ENCODE measurements at regions not wholly inside any gene's neighbourhood (a gene's known extent, or its start where the extent isn't known, plus 50 kb on each side); places are given as distances from the start of the nearest gene placed in this dataset.

- no peak overlapping the region for H3K4me3 ChIP-seq (ENCODE audit: low read length)
- no peak for DNase-seq (ENCODE audit: low read depth)
- TF ChIP-seq, protein P1, sequence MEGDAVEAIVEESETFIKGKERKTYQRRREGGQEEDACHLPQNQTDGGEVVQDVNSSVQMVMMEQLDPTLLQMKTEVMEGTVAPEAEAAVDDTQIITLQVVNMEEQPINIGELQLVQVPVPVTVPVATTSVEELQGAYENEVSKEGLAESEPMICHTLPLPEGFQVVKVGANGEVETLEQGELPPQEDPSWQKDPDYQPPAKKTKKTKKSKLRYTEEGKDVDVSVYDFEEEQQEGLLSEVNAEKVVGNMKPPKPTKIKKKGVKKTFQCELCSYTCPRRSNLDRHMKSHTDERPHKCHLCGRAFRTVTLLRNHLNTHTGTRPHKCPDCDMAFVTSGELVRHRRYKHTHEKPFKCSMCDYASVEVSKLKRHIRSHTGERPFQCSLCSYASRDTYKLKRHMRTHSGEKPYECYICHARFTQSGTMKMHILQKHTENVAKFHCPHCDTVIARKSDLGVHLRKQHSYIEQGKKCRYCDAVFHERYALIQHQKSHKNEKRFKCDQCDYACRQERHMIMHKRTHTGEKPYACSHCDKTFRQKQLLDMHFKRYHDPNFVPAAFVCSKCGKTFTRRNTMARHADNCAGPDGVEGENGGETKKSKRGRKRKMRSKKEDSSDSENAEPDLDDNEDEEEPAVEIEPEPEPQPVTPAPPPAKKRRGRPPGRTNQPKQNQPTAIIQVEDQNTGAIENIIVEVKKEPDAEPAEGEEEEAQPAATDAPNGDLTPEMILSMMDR (conservative IDR thresholded peaks at IDR 0.05; ENCODE audit: low read length), result no peak
Observed at GRCh38 chr12:97748298-97748697, 285.7 kb downstream of the RMST start.

- no peak for DNase-seq (ENCODE audit: low read depth)
- TF ChIP-seq, protein P1 (conservative IDR thresholded peaks at IDR 0.05; ENCODE audit: low read length), result no peak
- no peak overlapping the region for H3K4me3 ChIP-seq (ENCODE audit: low read length)
Observed at GRCh38 chr12:97751704-97752103, 289.1 kb downstream of the RMST start.

- no peak for DNase-seq (ENCODE audit: low read depth)
- no peak overlapping the region for H3K4me3 ChIP-seq (ENCODE audit: low read length)
- TF ChIP-seq, protein P1 (conservative IDR thresholded peaks at IDR 0.05; ENCODE audit: low read length), result no peak
Observed at GRCh38 chr12:97752129-97752528, 289.5 kb downstream of the RMST start.

DNA sequence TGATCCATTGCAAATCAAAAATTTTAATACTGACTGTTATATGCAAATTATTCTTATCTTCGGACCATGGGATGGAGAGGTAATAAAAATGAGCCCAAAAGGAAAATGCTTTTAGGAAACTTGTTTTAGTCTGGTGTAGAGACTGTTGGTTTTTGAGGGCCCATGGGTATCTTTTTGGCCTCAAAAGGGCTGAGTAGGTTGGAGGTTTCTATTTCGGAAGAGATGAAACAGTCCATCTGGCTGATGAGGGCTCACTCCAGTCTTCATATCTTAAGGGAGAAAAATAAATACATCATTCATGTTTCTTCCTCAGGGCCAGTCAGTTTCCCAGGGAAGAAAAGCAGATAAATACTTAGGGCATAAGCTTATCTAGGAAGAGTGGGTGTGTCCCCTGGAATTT is 290.7 kb downstream of the RMST start:
- H3K4me3 ChIP-seq (ENCODE audit: low read length), result no peak overlapping the region
- DNase-seq (ENCODE audit: low read depth), result no peak
- TF ChIP-seq, protein P1 (conservative IDR thresholded peaks at IDR 0.05; ENCODE audit: low read length), result no peak

GRCh38 chr12:97754306-97754705 is 291.7 kb downstream of the RMST start:
- TF ChIP-seq, protein P1 (conservative IDR thresholded peaks at IDR 0.05; ENCODE audit: low read length), result no peak

GRCh38 chr12:97756066-97756666 is 293.6 kb downstream of the RMST start:
- H3K4me3 ChIP-seq (ENCODE audit: low read length), result no peak overlapping the region
- TF ChIP-seq, protein P1 (conservative IDR thresholded peaks at IDR 0.05; ENCODE audit: low read length), result no peak
- DNase-seq (ENCODE audit: low read depth), result no peak

More at GRCh38 chr12:97754306-97754705, 291.7 kb downstream of the RMST start:
- H3K4me3 ChIP-seq (ENCODE audit: low read length), result no peak overlapping the region
- no peak for DNase-seq (ENCODE audit: low read depth)

- TF ChIP-seq, protein P1 (conservative IDR thresholded peaks at IDR 0.05; ENCODE audit: low read length), result no peak
- H3K4me3 ChIP-seq (ENCODE audit: low read length), result no peak overlapping the region
- DNase-seq (ENCODE audit: low read depth), result no peak
Observed at GRCh38 chr12:97756741-97757140, 294.1 kb downstream of the RMST start.

All from AG10803 (cell line).